ENCODE measurements at regions not wholly inside any gene's neighbourhood (a gene's known extent, or its start where the extent isn't known, plus 50 kb on each side); places are given as distances from the start of the nearest gene placed in this dataset.

DNA sequence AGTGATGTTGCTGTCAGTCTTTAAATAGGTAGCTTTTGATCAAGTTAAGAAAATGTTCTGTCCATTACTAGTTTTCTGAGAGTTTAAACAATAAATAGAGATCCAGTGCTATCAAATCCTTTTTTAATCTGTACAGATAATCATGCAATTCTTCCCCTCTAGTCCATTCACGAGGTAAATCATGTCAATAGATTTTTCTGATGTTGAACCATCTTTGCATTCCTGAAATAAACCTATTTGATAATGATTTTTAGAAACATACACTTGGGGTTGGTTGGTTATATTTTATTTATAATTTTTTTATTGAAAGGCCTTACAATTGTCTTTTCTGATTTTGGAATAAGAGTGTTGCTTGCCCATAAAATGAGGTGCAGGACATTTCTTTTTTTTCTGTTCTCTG lies 95.0 kb downstream of the FAM53A start:
- ATAC-seq (no peak), DNase-seq (no peak)
- H3K9me3 ChIP-seq, result peaks cover 8% of the 10 kb centered on the region
- no peaks in the 10 kb centered on the region for H3K36me3 ChIP-seq (ENCODE audit: low read depth)
- TF ChIP-seq, protein P1, sequence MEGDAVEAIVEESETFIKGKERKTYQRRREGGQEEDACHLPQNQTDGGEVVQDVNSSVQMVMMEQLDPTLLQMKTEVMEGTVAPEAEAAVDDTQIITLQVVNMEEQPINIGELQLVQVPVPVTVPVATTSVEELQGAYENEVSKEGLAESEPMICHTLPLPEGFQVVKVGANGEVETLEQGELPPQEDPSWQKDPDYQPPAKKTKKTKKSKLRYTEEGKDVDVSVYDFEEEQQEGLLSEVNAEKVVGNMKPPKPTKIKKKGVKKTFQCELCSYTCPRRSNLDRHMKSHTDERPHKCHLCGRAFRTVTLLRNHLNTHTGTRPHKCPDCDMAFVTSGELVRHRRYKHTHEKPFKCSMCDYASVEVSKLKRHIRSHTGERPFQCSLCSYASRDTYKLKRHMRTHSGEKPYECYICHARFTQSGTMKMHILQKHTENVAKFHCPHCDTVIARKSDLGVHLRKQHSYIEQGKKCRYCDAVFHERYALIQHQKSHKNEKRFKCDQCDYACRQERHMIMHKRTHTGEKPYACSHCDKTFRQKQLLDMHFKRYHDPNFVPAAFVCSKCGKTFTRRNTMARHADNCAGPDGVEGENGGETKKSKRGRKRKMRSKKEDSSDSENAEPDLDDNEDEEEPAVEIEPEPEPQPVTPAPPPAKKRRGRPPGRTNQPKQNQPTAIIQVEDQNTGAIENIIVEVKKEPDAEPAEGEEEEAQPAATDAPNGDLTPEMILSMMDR (IDR thresholded peaks at IDR 0.05), result no peak
- no peaks in the 10 kb centered on the region for H3K4me1 ChIP-seq (ENCODE audit: low read depth)
- H3K4me3 ChIP-seq, result no peak overlapping the region
- intact Hi-C loops (cut with DNase I, micrococcal nuclease), result no loop called here

DNA sequence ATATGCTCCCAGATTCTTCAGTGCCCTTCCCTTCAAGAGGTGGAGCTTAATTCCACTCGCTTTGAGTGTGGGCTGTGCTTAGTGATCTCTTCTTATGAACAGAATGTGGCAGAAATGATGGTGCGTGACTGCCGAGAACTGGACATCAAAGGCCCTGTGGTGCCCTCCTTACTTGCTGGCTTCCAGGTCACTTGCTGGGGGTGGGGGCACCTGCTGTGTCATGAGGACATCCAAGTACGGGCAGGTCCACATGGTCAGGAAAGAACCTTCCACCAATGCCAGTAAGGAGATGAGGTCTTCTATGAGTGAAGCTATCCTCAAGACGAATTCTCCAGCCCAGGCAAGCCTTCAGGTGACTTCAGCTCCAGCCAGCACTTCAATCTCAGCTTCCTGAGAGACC lies 95.8 kb downstream of the FAM53A start:
- DNase-seq (no peak), ATAC-seq (no peak)
- Histone ChIP-seq H3K4me1 (ENCODE audit: low read depth) (no peaks in the 10 kb centered on the region), H3K36me3 (ENCODE audit: low read depth) (no peaks in the 10 kb centered on the region), H3K9me3 (peaks cover 8% of the 10 kb centered on the region), H3K4me3 (no peak overlapping the region)
- TF ChIP-seq, protein P1 (IDR thresholded peaks at IDR 0.05), result no peak
- intact Hi-C loops (cut with DNase I, micrococcal nuclease), result no loop called here

DNA sequence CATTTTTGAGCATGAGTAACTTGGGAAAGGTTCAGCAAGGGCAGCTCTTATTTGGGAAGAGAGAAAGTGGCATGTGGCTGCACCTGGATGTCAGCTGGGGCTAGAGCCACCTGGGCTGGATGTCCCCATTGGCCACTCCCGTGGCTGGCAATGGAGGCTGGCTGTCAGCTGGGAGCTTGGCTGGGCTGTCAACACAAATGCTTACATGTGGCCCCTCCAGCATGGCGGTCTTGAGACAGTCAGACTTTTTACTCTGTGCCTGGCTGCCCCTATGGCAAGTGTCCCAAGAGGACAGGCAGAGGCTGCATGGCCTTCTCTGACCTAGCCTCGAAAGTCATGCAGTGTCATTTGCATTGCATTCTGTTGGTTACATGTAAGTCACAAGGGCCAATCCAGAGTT lies 99.6 kb downstream of the FAM53A start:
- peak in 2 of 3 donors; percentile 10 to 25 for DNase-seq

DNA sequence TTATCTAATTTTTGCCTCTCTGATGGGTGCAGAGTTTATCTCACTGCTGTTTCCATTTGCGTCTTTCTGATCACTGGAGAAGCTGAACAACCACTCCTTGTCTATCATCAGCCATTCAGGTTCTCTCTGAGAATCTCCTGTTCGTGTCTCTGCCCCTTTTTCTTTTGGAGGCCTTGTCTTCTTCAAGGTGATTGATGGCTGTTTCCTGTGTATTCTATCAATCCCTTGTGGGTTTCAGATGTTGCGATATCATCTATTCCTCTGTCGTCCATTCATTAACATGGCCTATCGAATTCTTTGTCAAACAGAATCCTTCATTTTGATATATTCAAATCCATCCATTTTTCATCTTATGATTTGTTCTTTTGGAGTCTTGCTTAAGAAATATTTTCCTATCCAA lies 100.3 kb downstream of the FAM53A start:
- H3K36me3 ChIP-seq (ENCODE audit: low read depth), result no peaks in the 10 kb centered on the region
- H3K4me1 ChIP-seq (ENCODE audit: low read depth), result no peaks in the 10 kb centered on the region
- no peak overlapping the region for H3K4me3 ChIP-seq
- ATAC-seq, result no peak
- intact Hi-C loops (cut with DNase I, micrococcal nuclease), result no loop called here
- H3K9me3 ChIP-seq, result no peaks in the 10 kb centered on the region
- TF ChIP-seq, protein P1 (IDR thresholded peaks at IDR 0.05), result no peak
- no peak for DNase-seq

More for the DNA sequence above, 99.6 kb downstream of the FAM53A start:
- Histone ChIP-seq H3K9me3 (no peaks in the 10 kb centered on the region), H3K36me3 (ENCODE audit: low read depth) (no peaks in the 10 kb centered on the region), H3K4me1 (ENCODE audit: low read depth) (no peaks in the 10 kb centered on the region), H3K4me3 (no peak overlapping the region)
- ATAC-seq, result no peak
- TF ChIP-seq, protein P1 (IDR thresholded peaks at IDR 0.05), result no peak
- intact Hi-C loops (cut with DNase I, micrococcal nuclease), result no loop called here

DNA sequence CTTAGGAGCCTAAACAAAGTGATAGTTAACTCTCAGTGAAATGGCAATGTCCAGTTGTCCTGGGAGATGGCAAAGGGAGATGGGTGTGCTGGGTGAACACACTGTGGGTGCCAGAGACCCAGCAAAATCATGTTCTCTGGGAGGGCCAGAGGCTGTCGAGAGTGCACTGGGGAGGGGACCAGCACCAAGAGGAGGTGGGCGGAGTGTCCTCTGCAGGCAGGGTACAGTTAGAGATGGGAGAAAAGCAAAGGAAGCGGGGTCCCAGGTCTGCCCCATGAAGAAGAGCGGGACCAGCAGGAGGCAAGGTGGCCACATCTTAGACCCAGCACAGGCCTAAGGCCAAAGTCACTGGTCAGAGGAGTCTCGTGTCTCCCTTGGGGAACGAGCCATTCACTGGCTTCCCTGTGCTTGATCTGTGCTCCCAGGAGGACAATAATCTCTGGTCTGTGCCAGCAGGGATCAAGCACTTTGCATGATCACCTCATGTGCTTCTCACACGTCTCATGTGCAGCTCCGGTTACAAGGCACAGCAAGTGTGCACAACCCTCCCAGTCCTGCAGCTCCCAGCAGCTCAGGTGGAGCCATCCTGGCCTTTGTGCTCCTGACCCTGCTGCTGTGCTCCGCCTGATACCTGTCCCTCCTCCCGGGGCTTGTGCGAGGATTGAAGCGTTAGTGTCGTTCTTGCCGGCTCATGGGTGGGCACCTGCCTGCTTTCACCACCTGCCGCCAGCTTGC lies 100.9 kb downstream of the FAM53A start:
- Histone ChIP-seq H3K4me1 (ENCODE audit: low read depth) (no peaks in the 10 kb centered on the region), H3K9me3 (no peaks in the 10 kb centered on the region), H3K36me3 (ENCODE audit: low read depth) (no peaks in the 10 kb centered on the region), H3K4me3 (no peak overlapping the region)
- intact Hi-C loops (cut with DNase I, micrococcal nuclease), result no loop called here
- ATAC-seq (no peak), DNase-seq (peak in 2 of 3 donors; percentile 14 to 38)
- TF ChIP-seq, protein P1 (IDR thresholded peaks at IDR 0.05), result no peak
